ENCODE measurements at regions not wholly inside any gene's neighbourhood (a gene's known extent, or its start where the extent isn't known, plus 50 kb on each side); places are given as distances from the start of the nearest gene placed in this dataset.

DNA sequence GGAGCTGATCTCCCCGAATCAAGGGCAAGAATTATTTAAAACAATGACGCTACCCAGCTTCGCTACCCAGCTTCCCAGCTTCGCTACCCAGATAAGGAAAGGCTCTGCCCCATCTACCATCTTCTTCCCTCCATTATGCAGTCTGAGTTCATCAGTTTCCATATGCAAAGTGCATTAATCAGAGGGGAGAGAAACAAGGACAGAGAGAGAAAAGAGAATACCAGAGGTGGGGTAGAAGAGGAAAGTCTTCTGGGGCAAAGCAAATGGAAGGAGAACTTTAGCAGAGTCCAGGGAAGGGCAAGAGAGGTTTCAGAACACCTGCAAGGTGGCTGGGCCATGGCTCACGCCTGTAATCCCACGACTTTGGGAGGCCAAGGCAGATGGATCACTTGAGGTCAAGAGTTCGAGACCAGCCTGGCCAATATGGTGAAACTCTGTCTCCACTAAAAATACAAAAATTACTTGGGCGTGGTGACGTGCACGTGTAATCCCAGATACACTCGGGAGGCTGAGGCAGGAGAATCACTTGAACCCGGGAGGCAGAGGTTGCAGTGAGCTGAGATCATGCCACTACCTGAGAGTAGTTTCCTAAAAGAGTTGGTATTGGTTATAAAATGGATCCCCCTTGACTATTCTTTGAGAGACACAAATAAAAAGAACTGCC lies 70.4 kb upstream of the SPATA12 start:
- H2AFZ ChIP-seq (ENCODE audit: low read length), result no peak overlapping the region
- no peak for DNase-seq

GRCh38 chr3:56989169-56989976 lies 71.1 kb upstream of the SPATA12 start:
- Histone ChIP-seq H3K4me3 (ENCODE audit: low read length) (no peak overlapping the region), H3K27ac (ENCODE audit: low read length) (no peak overlapping the region), H3K9ac (ENCODE audit: low read length) (no peak overlapping the region), H3K27me3 (replicated peaks; ENCODE audit: insufficient read depth, low read length) (no peaks in the 10 kb centered on the region), H3K79me2 (ENCODE audit: low read length) (no peaks in the 10 kb centered on the region), H3K4me2 (ENCODE audit: low read depth, low read length) (no peak overlapping the region), H3K4me1 (ENCODE audit: low read length) (no peaks in the 10 kb centered on the region), H3K9me2 (replicated peaks; ENCODE audit: insufficient read depth, low read length) (no peaks in the 10 kb centered on the region), H2AFZ (ENCODE audit: low read length) (no peak overlapping the region), H3K36me3 (replicated peaks; ENCODE audit: insufficient read depth, low read length) (no peaks in the 10 kb centered on the region), H3K9me3 (replicated peaks; ENCODE audit: insufficient read depth, low read length) (no peaks in the 10 kb centered on the region), H4K20me1 (ENCODE audit: insufficient read depth, low read length) (no peaks in the 10 kb centered on the region), H3F3A (ENCODE audit: insufficient read depth, low read length) (no peaks in the 10 kb centered on the region)
- TF ChIP-seq EZH2 (optimal IDR thresholded peaks at IDR 0.05; ENCODE audit: low read depth, low read length) (no peak), EZH2phosphoT487 (IDR thresholded peaks at IDR 0.05; ENCODE audit: low read length) (no peak)
- TF ChIP-seq, protein P1, sequence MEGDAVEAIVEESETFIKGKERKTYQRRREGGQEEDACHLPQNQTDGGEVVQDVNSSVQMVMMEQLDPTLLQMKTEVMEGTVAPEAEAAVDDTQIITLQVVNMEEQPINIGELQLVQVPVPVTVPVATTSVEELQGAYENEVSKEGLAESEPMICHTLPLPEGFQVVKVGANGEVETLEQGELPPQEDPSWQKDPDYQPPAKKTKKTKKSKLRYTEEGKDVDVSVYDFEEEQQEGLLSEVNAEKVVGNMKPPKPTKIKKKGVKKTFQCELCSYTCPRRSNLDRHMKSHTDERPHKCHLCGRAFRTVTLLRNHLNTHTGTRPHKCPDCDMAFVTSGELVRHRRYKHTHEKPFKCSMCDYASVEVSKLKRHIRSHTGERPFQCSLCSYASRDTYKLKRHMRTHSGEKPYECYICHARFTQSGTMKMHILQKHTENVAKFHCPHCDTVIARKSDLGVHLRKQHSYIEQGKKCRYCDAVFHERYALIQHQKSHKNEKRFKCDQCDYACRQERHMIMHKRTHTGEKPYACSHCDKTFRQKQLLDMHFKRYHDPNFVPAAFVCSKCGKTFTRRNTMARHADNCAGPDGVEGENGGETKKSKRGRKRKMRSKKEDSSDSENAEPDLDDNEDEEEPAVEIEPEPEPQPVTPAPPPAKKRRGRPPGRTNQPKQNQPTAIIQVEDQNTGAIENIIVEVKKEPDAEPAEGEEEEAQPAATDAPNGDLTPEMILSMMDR (IDR thresholded peaks at IDR 0.05; ENCODE audit: low read length), result no peak
- DNase-seq, result no peak

More for the DNA sequence above, 70.4 kb upstream of the SPATA12 start:
- Histone ChIP-seq H3K4me2 (ENCODE audit: low read depth, low read length) (no peak overlapping the region), H3K4me1 (ENCODE audit: low read length) (no peaks in the 10 kb centered on the region), H3F3A (ENCODE audit: insufficient read depth, low read length) (no peaks in the 10 kb centered on the region), H3K9ac (ENCODE audit: low read length) (no peak overlapping the region), H3K27ac (ENCODE audit: low read length) (no peak overlapping the region), H3K9me2 (replicated peaks; ENCODE audit: insufficient read depth, low read length) (no peaks in the 10 kb centered on the region), H3K9me3 (replicated peaks; ENCODE audit: insufficient read depth, low read length) (no peaks in the 10 kb centered on the region), H3K79me2 (ENCODE audit: low read length) (no peaks in the 10 kb centered on the region), H3K36me3 (replicated peaks; ENCODE audit: insufficient read depth, low read length) (no peaks in the 10 kb centered on the region), H4K20me1 (ENCODE audit: insufficient read depth, low read length) (no peaks in the 10 kb centered on the region), H3K4me3 (ENCODE audit: low read length) (no peak overlapping the region), H3K27me3 (replicated peaks; ENCODE audit: insufficient read depth, low read length) (no peaks in the 10 kb centered on the region)
- TF ChIP-seq, protein P1 (IDR thresholded peaks at IDR 0.05; ENCODE audit: low read length), result no peak
- TF ChIP-seq EZH2 (optimal IDR thresholded peaks at IDR 0.05; ENCODE audit: low read depth, low read length) (no peak), EZH2phosphoT487 (IDR thresholded peaks at IDR 0.05; ENCODE audit: low read length) (no peak)

- no peaks in the 10 kb centered on the region for H3K9me3 ChIP-seq (replicated peaks; ENCODE audit: insufficient read depth, low read length)
- H3K4me2 ChIP-seq (ENCODE audit: low read depth, low read length), result no peak overlapping the region
- TF ChIP-seq EZH2phosphoT487 (IDR thresholded peaks at IDR 0.05; ENCODE audit: low read length), result no peak
- TF ChIP-seq, protein P1 (IDR thresholded peaks at IDR 0.05; ENCODE audit: low read length), result peak; percentile 82
- H3K79me2 ChIP-seq (ENCODE audit: low read length), result no peaks in the 10 kb centered on the region
- no peaks in the 10 kb centered on the region for H3K9me2 ChIP-seq (replicated peaks; ENCODE audit: insufficient read depth, low read length)
- no peak overlapping the region for H3K27ac ChIP-seq (ENCODE audit: low read length)
- no peak overlapping the region for H3K9ac ChIP-seq (ENCODE audit: low read length)
- H3K36me3 ChIP-seq (replicated peaks; ENCODE audit: insufficient read depth, low read length), result no peaks in the 10 kb centered on the region
- H3K4me3 ChIP-seq (ENCODE audit: low read length), result no peak overlapping the region
- no peaks in the 10 kb centered on the region for H4K20me1 ChIP-seq (ENCODE audit: insufficient read depth, low read length)
- DNase-seq, result peak; percentile 55
- no peaks in the 10 kb centered on the region for H3K27me3 ChIP-seq (replicated peaks; ENCODE audit: insufficient read depth, low read length)
- H3F3A ChIP-seq (ENCODE audit: insufficient read depth, low read length), result no peaks in the 10 kb centered on the region
- H3K4me1 ChIP-seq (ENCODE audit: low read length), result no peaks in the 10 kb centered on the region
- 0 out of 2 replicates have a peak overlapping the region, but pooled peaks have one; percentile 6 for H2AFZ ChIP-seq (ENCODE audit: low read length)
Observed at GRCh38 chr3:56988458-56989168, 71.9 kb upstream of the SPATA12 start.

Data from MM.1S (cell line).